LoVo (cell line): ENCODE measurements at regions not wholly inside any gene's neighbourhood (a gene's known extent, or its start where the extent isn't known, plus 50 kb on each side); places are given as distances from the start of the nearest gene placed in this dataset.
"Not testable (repeated sequence)": the region's sequence is repeated elsewhere in the genome, so short reads cannot be mapped to it uniquely, and the experiment has no call there.

Experiments
- DNase-seq: peaks from one replicate; pipeline ENCODE4 v3.0.0-alpha.2; 2016; ENCODE audit warnings: low spot score

DNA sequence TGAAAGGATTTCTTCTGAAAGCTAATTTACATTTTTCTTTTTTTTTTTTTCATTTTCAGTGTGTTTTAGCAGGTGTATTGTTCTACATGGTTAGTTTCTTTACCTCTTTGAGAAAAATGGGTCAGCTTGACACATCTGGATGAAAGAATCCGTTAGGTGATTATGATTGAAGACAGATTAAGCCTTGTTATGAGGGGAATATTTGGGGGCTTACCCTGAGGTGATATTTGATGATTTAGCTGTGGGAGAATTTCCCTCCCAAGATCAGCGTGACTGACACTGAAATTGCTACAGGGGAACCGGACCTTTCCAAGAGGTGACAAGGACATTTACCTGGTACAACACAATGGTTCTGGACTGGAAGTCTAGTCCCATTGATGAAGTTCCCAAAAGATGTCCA is 147.5 kb downstream of the NFKBIZ start:
- no peak for DNase-seq

DNA sequence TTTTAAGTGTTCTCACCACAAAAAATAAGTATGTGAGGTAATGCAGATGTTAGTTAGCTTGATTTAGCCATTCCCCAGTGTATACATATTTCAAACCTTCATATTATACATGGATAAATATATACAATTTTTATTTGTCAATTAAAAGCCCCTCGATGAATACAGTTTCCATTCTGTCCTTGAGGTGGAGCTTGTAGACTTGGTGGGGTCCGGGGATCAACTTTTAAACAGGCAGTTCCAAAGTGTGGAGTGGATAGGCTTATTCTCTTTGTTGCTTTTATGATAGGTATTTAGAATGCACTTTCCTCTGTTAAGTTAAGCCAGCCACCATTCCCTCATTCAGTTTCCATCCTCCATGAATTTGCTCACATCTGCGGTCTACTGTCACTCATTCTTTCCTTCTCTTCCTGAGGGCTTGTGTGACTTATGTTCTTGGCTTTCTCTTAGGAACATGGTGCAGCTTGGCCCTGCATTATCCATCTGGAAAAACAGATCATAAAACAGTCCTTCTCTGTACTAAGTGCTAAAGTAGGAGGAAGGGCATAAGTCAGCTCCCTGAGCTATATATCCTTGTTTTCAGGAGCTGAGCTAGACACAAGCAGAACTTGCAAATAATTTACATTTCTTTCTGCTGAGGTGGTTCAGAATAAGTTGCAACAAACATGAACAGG is 149.1 kb downstream of the NFKBIZ start:
- DNase-seq, result no peak

DNA sequence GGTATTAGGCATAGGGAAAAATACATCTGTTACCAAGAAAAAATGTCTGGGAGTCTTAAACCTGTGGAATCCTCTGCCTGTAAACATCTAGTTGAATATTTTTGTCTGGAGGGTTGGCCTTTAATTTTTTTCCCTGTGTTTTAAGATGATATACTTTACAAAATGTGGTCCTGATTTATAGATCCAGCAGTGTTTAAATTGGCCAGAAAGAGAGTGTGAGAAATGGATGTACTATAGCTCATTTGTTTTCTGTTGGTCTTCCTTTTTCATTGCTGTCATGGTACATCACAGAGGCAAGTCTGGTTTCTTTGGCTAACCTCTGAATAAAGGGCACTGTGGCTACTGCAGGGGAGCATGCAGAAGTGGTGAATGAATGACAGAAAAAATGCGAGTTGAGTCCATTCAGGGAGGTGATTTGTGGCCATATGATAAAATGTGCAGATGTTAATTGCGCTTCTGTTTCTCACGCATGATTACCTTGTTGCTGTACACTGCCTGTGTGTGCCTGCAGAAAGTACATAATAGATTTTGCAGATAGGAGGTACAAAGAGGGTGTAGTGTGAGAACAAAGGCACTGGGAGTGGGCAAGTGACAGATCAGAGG is 150.0 kb downstream of the NFKBIZ start:
- no peak for DNase-seq

DNA sequence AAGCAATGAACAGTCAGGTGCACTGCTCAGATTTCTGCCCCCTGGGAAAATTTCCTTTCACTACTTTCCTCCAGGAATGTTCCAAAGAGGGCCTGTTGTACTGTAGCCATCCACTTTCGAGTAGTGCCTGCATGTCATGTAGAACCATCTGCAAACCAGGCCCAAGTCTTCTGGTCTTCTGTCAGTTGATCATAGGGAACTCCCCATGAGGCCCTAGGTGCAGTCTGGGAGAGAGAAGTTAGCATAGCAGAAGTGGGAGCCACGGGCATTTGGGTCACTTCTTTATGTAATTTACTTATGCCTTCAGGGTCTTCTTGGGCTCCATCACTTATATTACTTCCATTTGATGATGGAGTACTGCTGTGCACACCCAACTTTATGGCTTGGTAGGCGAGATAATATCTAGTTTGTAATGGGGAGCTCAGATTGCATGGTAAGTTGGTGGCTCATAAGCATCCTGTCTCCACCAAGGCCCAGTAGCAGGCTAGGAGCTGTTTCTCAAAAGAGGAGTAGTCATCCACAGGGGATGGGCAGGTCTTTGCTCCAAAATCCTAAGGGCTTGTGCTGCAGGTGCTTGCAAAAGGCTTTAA is 151.4 kb downstream of the NFKBIZ start:
- no peak for DNase-seq

DNA sequence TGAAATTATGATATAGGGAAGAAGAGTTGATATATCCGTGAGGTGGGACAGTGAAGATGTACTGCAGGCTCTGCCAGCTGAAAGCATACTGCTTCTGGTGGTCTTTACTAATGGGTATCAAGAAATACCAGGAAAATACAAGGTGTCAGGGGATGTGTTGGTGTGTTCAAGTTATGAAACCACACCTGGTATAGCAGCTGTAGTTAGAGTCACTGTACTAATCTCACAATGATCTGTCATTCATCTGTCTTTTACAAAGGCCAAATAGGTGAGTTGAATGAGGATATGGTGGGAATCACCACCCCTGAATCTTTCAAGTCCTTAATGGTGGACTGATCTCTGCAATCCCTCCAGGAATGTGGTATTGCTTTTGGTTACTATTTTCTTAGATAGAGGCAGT is 152.7 kb downstream of the NFKBIZ start:
- no peak for DNase-seq

DNA sequence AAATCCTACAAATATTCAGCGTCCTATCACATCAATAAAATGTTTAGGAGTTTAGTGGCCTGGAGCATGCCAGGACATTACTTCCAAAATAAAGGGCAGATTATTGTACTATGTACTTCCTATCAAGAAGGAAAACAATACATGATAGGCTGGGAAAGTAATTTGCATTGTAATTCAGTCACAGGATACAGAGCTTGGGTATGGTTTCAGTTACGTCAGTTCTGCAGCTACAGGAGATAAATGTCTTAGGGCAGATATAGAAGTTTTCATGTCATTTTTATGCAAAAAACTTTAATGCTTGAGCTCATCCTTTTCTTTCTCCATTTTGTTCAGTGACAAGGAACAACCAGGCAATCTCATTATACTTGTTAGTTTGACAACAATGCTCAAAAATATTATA is 155.2 kb downstream of the NFKBIZ start:
- DNase-seq, result no peak

DNA sequence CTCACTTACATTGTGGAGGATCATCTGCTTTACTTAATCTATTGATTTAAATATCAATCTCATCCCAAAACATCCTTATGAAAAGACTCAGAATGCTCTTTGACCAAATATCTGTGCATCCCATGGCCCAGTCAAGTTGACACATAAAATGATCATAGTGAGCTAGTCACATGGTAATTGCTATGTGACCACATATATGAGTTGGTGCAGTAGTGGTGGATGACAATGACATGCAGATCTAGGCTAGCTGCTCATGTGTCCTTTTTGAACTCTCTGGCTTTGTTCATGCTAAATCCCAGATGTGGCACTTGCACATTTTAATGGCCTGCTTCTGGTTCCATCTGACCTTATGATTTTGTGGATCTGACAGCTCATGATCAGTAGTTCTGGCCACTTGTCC is 156.2 kb downstream of the NFKBIZ start:
- DNase-seq, result no peak

DNA sequence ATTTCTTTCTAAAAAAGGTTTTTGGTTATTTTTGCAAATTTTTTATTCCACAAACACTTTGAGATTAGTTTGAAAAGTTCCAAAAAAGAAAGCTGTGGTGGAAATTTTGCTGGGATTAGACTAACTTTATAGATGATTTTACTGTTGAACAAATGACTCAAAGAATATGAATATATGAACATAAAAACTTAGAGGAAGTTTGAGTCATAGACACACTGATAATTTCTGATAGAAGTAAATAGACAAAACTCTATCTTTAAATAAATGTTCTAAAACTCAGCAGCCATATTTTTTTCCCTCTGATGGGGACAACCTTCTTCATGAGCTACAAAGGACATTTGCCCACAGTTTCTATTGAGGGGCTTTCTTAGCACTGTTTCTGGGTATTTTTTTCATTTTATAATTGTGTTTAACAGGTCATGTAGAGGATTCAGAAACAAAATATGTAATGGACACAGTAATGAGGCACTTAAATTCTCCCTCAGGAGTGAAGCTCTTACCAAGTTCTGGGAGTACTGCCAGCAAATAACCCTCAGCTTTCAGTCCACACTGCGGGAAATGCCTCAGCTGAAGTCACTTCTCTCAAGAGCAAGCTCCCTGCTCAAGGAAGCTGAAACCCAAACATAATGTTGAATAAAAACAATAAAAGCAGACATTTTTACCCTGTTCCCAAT is 157.6 kb downstream of the NFKBIZ start:
- DNase-seq, result peak; percentile 26

DNA sequence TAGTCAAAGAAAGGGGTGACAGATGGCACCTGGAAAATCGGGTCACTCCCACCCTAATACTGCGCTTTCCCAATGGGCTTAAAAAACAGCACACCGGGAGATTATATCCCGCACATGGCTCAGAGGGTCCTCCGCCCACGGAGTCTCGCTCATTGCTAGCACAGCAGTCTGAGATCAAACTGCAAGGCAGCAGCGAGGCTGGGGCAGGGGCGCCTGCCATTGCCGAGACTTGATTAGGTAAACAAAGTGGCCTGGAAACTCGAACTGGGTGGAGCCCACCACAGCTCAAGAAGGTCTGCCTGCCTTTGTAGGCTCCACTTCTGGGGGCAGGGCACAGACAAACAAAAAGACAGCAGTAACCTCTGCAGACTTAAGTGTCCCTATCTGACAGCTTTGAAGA is 159.1 kb downstream of the NFKBIZ start:
- DNase-seq, result not testable (repeated sequence)

DNA sequence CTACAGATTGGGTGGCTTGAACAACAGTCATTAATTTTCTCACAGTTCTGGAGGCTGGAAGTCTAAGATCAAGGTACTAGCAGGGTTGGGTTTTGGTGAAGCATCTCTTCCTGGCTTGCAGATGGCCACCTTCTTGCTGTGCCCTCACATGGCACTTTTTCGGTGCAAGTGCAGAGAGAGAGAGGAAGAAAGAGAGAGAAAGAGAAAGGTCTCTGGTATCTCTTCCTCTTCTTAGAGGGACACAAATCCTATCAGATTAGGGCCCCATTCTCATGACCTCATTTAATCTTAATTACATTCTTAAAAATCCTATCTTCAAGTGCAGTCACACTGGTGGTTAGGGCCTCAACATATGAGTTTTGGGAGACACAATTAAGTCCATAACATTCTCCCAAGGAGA is 167.1 kb downstream of the NFKBIZ start:
- DNase-seq, result no peak

DNA sequence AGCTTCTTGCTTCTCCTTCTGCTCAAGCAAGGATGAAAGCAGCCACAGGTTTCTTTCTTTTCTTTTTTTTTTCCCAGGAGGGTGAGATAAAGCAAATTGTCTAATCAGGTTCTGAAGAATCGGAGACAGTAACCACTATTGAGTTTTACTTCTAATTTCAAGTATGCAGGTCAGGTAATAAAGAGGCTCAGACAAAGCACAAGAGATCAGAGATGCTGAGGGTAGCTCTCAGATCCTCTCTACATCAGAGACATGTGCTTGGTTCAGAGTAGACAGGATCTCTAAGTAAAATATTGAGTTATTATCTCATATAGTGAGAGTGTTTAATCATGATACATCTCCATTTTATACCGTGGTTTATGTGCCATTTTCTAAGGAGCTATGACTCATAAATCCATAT is 168.5 kb downstream of the NFKBIZ start:
- no peak for DNase-seq

DNA sequence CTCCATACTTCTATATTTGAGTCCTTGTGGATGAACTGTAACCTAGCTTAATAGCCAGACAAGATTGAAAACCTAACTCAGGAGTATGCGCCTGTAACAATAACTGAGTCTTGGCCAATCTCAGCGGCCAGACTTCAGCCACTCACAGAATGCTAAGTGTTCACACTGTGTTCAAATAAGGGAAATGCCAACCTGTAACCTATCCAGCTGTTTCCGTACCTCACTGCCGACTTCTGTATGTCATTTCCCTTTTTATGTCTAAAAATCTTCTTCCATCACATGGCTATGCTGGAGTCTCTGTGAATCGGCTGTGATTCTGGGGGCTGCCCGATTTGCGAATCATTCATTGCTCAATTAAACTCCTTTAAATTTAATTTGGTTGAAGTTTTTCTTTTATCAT is 169.2 kb downstream of the NFKBIZ start:
- no peak for DNase-seq

DNA sequence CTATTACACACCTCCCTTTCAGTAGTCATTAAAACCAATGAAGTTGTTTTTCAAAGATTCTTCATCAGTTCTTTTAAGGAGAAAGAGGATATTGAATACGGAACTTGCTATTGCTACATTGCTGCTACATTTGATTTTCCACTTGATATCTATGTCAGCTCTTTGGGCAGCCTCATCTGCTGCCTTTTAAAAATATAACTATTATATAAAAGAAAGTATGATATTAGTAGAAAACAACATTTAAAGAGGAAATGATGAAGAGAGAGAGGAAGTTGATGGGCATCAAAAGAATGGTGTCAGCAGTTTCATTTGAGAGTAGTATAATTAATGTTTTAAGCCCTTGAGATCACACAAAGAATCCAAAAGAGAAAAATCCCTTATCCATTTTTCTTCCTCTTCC is 171.4 kb downstream of the NFKBIZ start:
- no peak for DNase-seq

DNA sequence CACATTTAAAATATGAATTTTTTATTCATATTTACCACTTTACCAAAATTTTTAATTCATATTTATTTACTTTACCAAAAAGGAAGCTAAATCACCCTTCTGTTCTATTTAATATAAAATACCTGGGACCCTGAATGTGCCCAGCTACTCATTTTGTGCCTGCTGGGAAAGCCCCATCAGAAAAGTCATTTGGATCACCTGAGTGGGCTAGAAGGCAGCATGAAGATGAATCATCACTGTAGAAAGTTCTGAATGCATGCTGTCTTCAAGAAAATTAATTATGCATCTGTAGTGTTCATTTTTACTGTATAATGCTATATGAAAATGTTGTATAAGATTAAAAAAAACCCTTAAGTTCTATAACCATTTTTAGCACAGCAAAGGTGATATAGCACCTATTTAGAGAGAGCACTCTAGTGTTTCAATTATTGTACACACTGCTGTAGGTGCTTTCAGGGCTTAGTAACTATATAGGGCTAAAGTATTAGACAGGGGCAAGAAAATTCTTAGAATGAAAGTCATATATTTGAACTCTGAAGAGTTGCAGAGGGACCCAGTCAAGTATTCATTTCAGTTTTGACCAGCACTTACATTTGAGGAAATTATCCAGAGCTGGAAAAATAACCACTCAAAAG is 175.1 kb downstream of the NFKBIZ start:
- DNase-seq, result no peak

DNA sequence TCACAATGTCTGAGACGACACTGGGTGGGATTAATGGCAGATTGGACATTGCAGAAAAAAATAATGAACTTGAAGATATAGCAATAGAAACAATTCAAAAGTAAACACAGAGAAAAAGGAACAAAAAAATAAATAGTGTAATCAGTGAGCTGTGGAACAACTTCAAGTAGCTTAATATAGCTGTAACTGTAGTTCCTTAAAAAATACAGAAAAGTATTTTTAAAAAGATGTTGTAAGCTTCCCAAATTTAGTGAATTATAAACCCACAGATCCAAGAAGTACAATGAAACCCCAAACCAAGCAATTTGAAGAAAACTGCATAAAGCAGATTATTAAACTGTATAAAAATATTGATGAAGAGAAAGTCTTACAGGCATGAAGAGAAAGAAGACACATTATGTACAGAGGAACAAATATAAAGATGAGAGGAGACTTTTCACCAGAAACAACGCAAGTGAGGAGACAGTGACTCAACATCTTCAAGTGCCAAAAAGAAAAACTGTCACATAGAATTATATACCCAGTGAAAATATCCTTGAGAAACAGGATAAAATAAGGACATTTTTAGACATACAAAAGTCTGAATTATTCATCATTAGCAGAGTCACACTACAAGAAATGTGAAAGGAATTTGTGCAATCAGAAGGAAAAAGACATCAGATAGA is 176.4 kb downstream of the NFKBIZ start:
- DNase-seq, result no peak

DNA sequence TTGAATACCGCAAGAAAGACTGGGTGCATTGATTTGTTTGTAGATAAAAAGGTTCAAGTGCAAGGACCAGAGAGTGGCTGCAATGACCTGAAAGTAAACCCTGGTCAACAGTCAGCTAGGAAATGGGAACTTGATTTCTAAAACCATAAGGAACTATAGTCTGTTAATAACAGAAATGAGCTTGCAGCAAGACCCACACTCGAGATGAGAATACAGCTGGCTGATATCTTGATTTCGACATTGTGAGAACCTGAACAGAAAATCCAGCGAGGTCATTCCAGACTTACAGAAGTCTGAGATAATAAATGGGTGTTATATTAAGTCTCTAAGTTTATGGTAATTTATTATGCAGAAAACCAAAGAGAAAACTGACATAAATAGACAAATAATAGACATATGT is 177.3 kb downstream of the NFKBIZ start:
- DNase-seq, result no peak

DNA sequence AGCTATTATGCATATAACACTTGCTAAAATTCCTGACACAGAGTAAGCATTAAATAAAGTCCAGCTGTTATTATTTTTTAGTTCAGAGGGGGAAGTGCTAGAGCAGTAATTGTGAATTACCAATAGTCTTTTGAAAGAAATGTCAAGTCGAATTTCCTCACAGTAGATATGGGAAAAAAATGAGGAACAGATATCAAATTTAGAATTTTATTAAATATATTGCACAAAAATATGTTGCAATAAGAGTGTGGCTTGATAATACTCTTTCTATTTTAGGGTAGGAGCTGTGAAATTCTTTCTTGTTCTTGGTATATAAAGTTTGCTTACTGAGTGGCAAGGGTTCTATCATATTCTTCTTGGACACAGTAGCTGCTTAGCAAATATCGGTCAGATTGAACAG is 181.3 kb downstream of the NFKBIZ start:
- DNase-seq, result no peak

DNA sequence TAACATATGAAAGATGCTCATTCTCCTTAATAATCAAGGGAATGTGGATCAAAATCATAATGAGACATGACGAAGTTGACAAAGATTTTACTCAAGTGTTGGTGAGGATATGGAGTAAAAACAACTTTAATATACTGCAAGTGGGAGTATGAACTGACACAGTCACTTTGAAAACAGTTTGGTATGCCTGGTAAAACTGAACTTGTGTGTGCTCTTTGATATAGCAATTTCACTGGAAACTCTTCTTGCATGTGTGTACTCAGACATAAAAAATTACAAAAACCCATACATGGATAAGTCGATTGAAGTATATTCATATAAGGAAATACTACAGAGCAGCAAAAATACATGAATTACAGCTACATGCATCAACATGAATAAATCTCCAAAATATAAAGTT is 182.5 kb downstream of the NFKBIZ start:
- DNase-seq, result no peak

DNA sequence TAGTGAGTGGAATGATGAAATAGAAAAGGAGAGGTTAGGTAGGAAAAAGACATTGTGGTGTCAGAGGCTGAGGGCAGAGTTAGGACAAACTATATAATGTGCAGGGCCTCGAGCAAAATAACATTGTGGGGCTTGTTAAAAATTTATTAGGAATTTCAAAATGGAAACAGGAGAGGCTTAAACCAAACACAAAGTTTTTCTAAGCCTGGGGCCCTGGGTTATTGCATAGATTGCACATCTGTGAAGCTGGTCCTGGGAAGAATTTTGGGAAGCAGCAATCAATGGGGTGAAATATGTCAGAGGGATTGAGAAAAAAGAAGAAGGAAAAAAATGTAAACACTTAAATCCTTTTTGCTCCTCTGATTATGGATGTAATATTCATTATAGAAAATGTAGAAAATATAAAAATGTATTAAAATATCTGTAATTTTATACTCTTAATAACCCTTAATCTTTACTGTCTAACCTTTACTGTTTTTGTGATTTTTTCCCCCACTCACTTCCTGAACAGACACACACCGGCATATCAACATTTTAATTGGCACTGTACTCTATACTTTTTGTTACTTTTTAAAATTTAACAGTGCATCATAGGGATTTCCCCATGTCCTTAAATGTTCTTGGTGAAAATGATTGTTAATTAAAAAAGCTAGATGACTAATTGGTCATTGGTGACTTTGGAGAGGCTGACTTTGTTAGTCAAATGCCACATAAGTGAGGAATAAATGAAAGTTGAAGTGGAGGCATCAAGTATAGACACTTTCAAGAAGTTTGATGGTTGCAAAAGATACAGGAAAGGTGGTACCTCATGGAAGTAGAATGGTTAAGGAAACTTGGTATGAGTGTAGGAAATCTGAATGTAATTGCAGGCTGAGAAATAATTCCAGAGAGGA is 183.4 kb downstream of the NFKBIZ start:
- no peak for DNase-seq

DNA sequence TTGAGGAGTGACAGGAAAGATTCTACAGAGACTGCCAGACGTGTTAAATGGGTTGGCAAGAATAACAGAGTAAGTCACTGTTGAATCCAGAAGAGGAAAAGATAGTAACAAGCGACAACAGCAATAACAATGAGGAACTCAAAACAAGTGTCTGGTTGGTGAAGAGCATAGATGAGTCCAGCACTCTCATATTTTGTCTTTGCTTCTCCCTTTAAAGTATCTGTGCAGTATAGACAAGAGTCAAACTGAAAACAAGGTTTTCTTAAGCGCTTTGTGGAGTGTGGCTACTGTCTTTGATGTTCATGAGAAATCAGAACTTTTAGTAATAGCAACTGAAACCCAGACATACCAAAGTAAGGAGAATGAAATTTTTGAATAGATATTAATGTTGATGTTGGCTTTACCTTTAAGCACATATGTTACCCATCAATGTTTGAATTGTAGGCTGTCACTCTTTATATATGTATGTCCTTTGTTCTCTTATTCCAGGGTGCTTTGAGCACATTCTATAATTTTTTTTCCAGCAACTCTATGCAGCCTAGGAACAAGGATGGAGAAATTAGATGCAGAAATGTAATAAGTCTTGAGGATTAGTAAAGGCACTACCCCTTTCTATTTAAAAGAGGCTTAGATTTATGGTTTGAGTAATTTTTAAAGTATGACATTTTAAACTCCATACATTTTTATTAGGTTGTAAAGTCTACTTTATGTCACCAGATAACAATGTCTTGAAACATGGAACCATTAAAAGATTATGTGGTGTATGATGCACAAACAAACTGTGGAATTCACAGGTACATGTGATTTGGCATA is 185.5 kb downstream of the NFKBIZ start:
- peak; percentile 25 for DNase-seq
